ENCODE measurements at regions not wholly inside any gene's neighbourhood (a gene's known extent, or its start where the extent isn't known, plus 50 kb on each side); places are given as distances from the start of the nearest gene placed in this dataset.

DNA sequence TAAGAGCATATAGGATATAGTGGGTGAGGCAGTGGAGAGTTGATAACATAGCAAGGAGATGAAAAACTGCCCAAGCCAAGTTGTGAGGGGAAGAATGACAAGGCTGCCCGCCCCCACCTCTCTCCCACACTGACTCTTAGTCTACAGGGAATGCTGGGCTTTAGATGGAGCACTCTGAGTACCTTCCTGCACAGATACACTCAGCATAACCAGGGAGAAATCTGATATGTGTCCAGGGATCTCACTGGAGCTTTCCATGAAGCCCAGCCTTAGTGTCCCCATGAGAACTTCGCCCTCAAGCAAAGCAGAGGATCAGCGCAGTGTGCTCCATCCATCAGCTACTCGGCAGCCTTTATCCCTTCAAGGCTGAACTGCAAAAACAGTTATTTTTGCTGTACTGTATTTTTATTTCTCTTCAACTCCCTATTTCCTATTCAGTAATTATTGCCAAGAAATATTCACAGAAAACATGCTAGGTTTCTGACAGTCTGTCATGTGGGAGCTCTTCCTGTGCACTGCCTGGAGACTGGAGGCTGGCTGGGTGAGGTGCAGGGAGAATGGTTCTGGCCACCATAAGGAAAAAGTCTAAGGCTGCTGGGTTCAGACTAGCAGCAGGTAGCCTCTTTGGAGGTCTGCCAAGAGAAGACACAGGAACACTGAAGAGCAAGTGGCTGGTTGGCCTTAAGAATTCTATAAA, 475.2 kb upstream of the PPP2R3A start:
- TF ChIP-seq MAX (IDR thresholded peaks at IDR 0.05) (no peak), JUND (IDR thresholded peaks at IDR 0.05) (no peak), HNF4A (conservative IDR thresholded peaks at IDR 0.05) (no peak), FOXA1 (IDR thresholded peaks at IDR 0.05) (no peak), HNF4G (IDR thresholded peaks at IDR 0.05) (no peak), REST (IDR thresholded peaks at IDR 0.05) (no peak), GABPA (IDR thresholded peaks at IDR 0.05 in 1 of 2, conservative IDR thresholded peaks at IDR 0.05 in 1 of 2) (no peak), FOXA2 (IDR thresholded peaks at IDR 0.05) (no peak), YY1 (IDR thresholded peaks at IDR 0.05) (no peak), CTCF (IDR thresholded peaks at IDR 0.05; ENCODE audit: low read depth, low read length, missing input control) (no peak), TAF1 (conservative IDR thresholded peaks at IDR 0.05) (no peak), EGR1 (IDR thresholded peaks at IDR 0.05; ENCODE audit: low read depth in 2 of 2) (no peak)
- TF ChIP-seq, protein P1, sequence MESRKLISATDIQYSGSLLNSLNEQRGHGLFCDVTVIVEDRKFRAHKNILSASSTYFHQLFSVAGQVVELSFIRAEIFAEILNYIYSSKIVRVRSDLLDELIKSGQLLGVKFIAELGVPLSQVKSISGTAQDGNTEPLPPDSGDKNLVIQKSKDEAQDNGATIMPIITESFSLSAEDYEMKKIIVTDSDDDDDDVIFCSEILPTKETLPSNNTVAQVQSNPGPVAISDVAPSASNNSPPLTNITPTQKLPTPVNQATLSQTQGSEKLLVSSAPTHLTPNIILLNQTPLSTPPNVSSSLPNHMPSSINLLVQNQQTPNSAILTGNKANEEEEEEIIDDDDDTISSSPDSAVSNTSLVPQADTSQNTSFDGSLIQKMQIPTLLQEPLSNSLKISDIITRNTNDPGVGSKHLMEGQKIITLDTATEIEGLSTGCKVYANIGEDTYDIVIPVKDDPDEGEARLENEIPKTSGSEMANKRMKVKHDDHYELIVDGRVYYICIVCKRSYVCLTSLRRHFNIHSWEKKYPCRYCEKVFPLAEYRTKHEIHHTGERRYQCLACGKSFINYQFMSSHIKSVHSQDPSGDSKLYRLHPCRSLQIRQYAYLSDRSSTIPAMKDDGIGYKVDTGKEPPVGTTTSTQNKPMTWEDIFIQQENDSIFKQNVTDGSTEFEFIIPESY (IDR thresholded peaks at IDR 0.05), result no peak
- no peak overlapping the region for H3K9ac ChIP-seq (ENCODE audit: low read depth in 1 of 2, low read length in 2 of 2)
- peaks cover 0 to 5% (median 0%) of the 10 kb centered on the region in 4 donors for H3K27me3 ChIP-seq (ENCODE audit: control insufficient read depth in 4 of 4, insufficient read depth in 4 of 4, low read length in 3 of 4)
- no peaks in the 10 kb centered on the region for H3K4me1 ChIP-seq (ENCODE audit: control insufficient read depth in 4 of 4, insufficient read depth in 4 of 4, low read length in 3 of 4)
- WGBS, result 77% methylated on average over 4 of the region's 4 CpGs
- no peak for DNase-seq (ENCODE audit: low spot score)
- no peak overlapping the region for H3K27ac ChIP-seq (ENCODE audit: low read depth in 1 of 2, low read length in 2 of 2)
- no peak overlapping the region for H3K4me3 ChIP-seq (ENCODE audit: low read depth in 1 of 3, low read length in 3 of 3)
- no peaks in the 10 kb centered on the region for H3K9me3 ChIP-seq (ENCODE audit: control insufficient read depth in 4 of 4, low read length in 3 of 4)
- H3K36me3 ChIP-seq (ENCODE audit: control insufficient read depth in 4 of 4, insufficient read depth in 3 of 4, low read depth in 1 of 4, low read length in 3 of 4), result no peaks in the 10 kb centered on the region

DNA sequence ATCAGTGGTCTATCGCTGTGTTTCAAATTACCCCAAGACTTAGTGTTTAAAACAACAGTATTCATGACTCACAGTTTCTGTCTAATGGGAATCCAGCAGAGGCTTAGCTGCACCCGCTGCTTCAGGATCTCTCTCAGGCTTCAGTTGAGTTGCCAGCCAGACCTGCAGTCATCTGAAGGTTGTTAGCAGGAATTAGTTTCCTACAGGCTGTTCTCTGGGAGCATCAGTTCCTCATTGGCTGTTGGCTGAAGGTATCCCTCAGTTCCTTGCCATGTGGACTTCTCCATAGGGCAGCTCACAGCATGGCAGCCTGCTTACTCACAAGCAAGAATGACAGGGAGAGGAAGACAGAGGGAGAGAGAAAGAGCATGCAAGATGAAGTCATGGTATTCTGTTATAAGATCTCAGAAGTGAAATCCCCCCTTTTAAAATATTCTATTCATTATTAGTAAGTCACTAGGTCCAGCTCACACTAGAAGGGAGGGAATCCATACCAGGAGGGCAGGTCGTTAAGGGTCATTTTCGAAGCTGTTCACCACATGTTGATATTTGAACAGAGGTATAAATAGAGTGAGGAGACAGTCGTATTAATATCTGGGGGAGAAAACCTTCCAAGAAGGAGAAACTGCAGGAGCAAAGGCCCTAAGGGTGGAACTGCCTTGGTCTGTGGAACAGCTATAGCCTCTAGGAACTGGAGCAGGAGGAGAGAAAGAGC, 473.9 kb upstream of the PPP2R3A start:
- Histone ChIP-seq H3K9ac (ENCODE audit: low read depth in 1 of 2, low read length in 2 of 2) (no peak overlapping the region), H3K27me3 (ENCODE audit: control insufficient read depth in 4 of 4, insufficient read depth in 4 of 4, low read length in 3 of 4) (peaks cover 0 to 5% (median 0%) of the 10 kb centered on the region in 4 donors), H3K27ac (ENCODE audit: low read depth in 1 of 2, low read length in 2 of 2) (no peak overlapping the region), H3K9me3 (ENCODE audit: control insufficient read depth in 4 of 4, low read length in 3 of 4) (no peaks in the 10 kb centered on the region), H3K36me3 (ENCODE audit: control insufficient read depth in 4 of 4, insufficient read depth in 3 of 4, low read depth in 1 of 4, low read length in 3 of 4) (no peaks in the 10 kb centered on the region), H3K4me1 (ENCODE audit: control insufficient read depth in 4 of 4, insufficient read depth in 4 of 4, low read length in 3 of 4) (no peaks in the 10 kb centered on the region), H3K4me3 (ENCODE audit: low read depth in 1 of 3, low read length in 3 of 3) (no peak overlapping the region)
- 70% methylated on average over 5 of the region's 5 CpGs for WGBS
- DNase-seq (ENCODE audit: low spot score), result no peak
- TF ChIP-seq HNF4A (conservative IDR thresholded peaks at IDR 0.05) (no peak), HNF4G (IDR thresholded peaks at IDR 0.05) (no peak), SP1 (IDR thresholded peaks at IDR 0.05) (no peak), REST (IDR thresholded peaks at IDR 0.05) (no peak)

Data from liver (tissue), 8 donors.